Liver (tissue), 8 donors: ENCODE measurements at regions not wholly inside any gene's neighbourhood (a gene's known extent, or its start where the extent isn't known, plus 50 kb on each side); places are given as distances from the start of the nearest gene placed in this dataset.

Experiments
- DNase-seq: peaks from one replicate; pipeline ENCODE4 v3.0.0-alpha.2; 2017; ENCODE audit warnings: low spot score
- H3K27ac ChIP-seq, 2 donors: one replicate each; pipeline ENCODE4 v1.7.0; 2013; ENCODE audit warnings: inconsistent platforms in 2 of 2, low read length in 2 of 2, control low read depth in 1 of 2, low read depth in 1 of 2, mild to moderate bottlenecking in 1 of 2
- H3K27me3 ChIP-seq, 4 donors: one replicate each; pipeline versions ENCODE4 v1.6.1 to v1.7.0; 2013; ENCODE audit warnings: low read length in 3 of 4, inconsistent platforms in 1 of 4, mild to moderate bottlenecking in 1 of 4, moderate library complexity in 1 of 4; ENCODE audit not compliant: control insufficient read depth in 4 of 4, insufficient read depth in 4 of 4
- H3K36me3 ChIP-seq, 4 donors: one replicate each; pipeline versions ENCODE4 v1.6.1 to v1.7.0; 2013; ENCODE audit warnings: low read length in 3 of 4, mild to moderate bottlenecking in 3 of 4, low read depth in 1 of 4, moderate library complexity in 1 of 4; ENCODE audit not compliant: control insufficient read depth in 4 of 4, insufficient read depth in 3 of 4
- H3K4me1 ChIP-seq, 4 donors: one replicate each; pipeline versions ENCODE4 v1.6.1 to v1.7.0; 2013; ENCODE audit warnings: low read length in 3 of 4, mild to moderate bottlenecking in 3 of 4, moderate library complexity in 1 of 4; ENCODE audit not compliant: control insufficient read depth in 4 of 4, insufficient read depth in 4 of 4
- H3K4me3 ChIP-seq, 3 donors: one replicate each; pipeline versions ENCODE4 v1.6.1 to v1.7.0; 2013; ENCODE audit warnings: low read length in 3 of 3, control low read depth in 1 of 3, low read depth in 1 of 3, mild to moderate bottlenecking in 1 of 3
- H3K9ac ChIP-seq, 2 donors: one replicate each; pipeline ENCODE4 v1.7.0; 2013; ENCODE audit warnings: low read length in 2 of 2, mild to moderate bottlenecking in 2 of 2, moderate library complexity in 2 of 2, control low read depth in 1 of 2, low read depth in 1 of 2
- H3K9me3 ChIP-seq, 4 donors: one replicate each; pipeline versions ENCODE4 v1.6.1 to v1.7.0; 2013; ENCODE audit warnings: low read length in 3 of 4; ENCODE audit not compliant: control insufficient read depth in 4 of 4
- ATF3 ChIP-seq: IDR thresholded peaks from 2 replicates; pipeline ENCODE4 v1.6.1; 2016; ENCODE audit warnings: antibody characterized with exemption
- CTCF ChIP-seq: fragments of 150-350 bp; IDR thresholded peaks from 2 replicates; pipeline ENCODE4 v1.5.1; 2017; ENCODE audit warnings: improper control_type of control experiment, low read depth, low read length; ENCODE audit not compliant: missing input control
- EGR1 ChIP-seq, 2 donors: IDR thresholded peaks; 2 replicates each; pipeline ENCODE4 v1.6.1; 2016 to 2018; ENCODE audit warnings: antibody characterized with exemption in 2 of 2, low read depth in 2 of 2
- FOXA1 ChIP-seq: IDR thresholded peaks from 2 replicates; pipeline ENCODE4 v1.6.1; 2016; ENCODE audit warnings: antibody characterized with exemption
- FOXA2 ChIP-seq: IDR thresholded peaks from 2 replicates; pipeline ENCODE4 v1.6.1; 2016; ENCODE audit warnings: antibody characterized with exemption
- GABPA ChIP-seq, 2 donors: IDR thresholded peaks in 1 of 2; conservative IDR thresholded peaks in 1 of 2; 2 replicates each; pipeline ENCODE4 v1.6.1; 2016; ENCODE audit warnings: antibody characterized with exemption in 2 of 2, mild to moderate bottlenecking in 1 of 2, moderate library complexity in 1 of 2
- HNF4A ChIP-seq, 2 donors: conservative IDR thresholded peaks; 2 replicates each; pipeline ENCODE4 v1.6.1; 2016; ENCODE audit warnings: antibody characterized with exemption in 2 of 2, mild to moderate bottlenecking in 2 of 2
- HNF4G ChIP-seq: IDR thresholded peaks from 2 replicates; pipeline ENCODE4 v1.6.1; 2016; ENCODE audit warnings: antibody characterized with exemption
- JUND ChIP-seq, 2 donors: IDR thresholded peaks; 2 replicates each; pipeline ENCODE4 v1.6.1; 2016; ENCODE audit warnings: antibody characterized with exemption in 2 of 2
- NR2F2 ChIP-seq: IDR thresholded peaks from 2 replicates; pipeline ENCODE4 v1.6.1; 2016; ENCODE audit warnings: antibody characterized with exemption
- RAD21 ChIP-seq, 2 donors: IDR thresholded peaks; 2 replicates each; pipeline ENCODE4 v1.6.1; 2016; ENCODE audit warnings: antibody characterized with exemption in 2 of 2, mild to moderate bottlenecking in 2 of 2
- REST ChIP-seq: IDR thresholded peaks from 2 replicates; pipeline ENCODE4 v1.6.1; 2016; ENCODE audit warnings: antibody characterized with exemption, mild to moderate bottlenecking
- RXRA ChIP-seq, 2 donors: IDR thresholded peaks; 2 replicates each; pipeline ENCODE4 v1.6.1; 2017 to 2018; ENCODE audit warnings: antibody characterized with exemption in 2 of 2, mild to moderate bottlenecking in 1 of 2
- SP1 ChIP-seq: IDR thresholded peaks from 2 replicates; pipeline ENCODE4 v1.6.1; 2018; ENCODE audit warnings: antibody characterized with exemption, mild to moderate bottlenecking
- TAF1 ChIP-seq: conservative IDR thresholded peaks from 2 replicates; pipeline ENCODE4 v1.6.1; 2016; ENCODE audit warnings: antibody characterized with exemption, mild to moderate bottlenecking
- YY1 ChIP-seq: IDR thresholded peaks from 2 replicates; pipeline ENCODE4 v1.6.1; 2016; ENCODE audit warnings: antibody characterized with exemption, mild to moderate bottlenecking
- WGBS: extraction: QIAGEN DNeasy Blood & Tissue Kit; methylation state at CpG from one replicate; pipeline ENCODE4 v1.1.7; 2013; 5-methylcytosine and 5-hydroxymethylcytosine counted together
- TF ChIP-seq, protein P1 (sequence below): IDR thresholded peaks from 2 replicates; pipeline ENCODE4 v1.6.1; 2016; ENCODE audit warnings: antibody characterized with exemption
- TF ChIP-seq, protein P2 (sequence below): IDR thresholded peaks from 2 replicates; pipeline ENCODE4 v1.6.1; 2016; ENCODE audit warnings: antibody characterized with exemption
- donor health status: healthy.
- donor health status: healthy.
- donor health status: healthy.
- donor health status: healthy.
- donor health status: healthy.

DNA sequence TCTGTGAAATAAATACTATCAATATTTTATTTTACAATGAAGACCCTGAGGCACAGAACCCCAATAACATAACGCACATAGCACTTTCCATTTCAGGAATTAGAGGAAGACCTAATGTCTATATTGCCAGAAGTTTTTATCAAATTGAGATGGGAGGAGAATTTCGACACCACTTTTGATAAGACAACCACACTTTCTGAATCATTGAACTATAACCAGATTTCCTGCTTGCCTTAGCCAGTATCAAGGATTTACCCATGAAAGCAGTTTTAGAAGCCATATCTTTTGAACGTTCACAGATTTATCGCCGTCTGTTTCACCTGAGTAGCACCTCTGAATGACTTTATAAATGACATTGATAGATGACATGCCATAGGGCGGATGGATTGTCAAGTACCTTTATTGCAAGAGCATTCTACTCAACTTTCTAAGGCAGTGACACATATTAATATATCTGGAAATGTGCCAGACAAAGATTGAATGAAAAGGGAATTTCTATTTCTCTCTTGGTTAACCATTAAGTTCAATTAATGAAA is 768.4 kb downstream of the LTN1 start (continued):
- no peak for TF ChIP-seq REST

- WGBS = 85% methylated on average over 1 of the region's 1 CpG
- DNase-seq = no peak
- TF ChIP-seq, protein P1, sequence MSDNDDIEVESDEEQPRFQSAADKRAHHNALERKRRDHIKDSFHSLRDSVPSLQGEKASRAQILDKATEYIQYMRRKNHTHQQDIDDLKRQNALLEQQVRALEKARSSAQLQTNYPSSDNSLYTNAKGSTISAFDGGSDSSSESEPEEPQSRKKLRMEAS = no peak
- TF ChIP-seq HNF4G (no peak), TAF1 (no peak), RXRA (IDR thresholded peaks at IDR 0.05) (no peak), YY1 (no peak), REST (no peak), RAD21 (IDR thresholded peaks at IDR 0.05) (no peak), FOXA1 (no peak), FOXA2 (no peak), SP1 (no peak), NR2F2 (no peak), EGR1 (IDR thresholded peaks at IDR 0.05; ENCODE audit: low read depth in 2 of 2) (no peak), JUND (IDR thresholded peaks at IDR 0.05) (no peak), HNF4A (conservative IDR thresholded peaks at IDR 0.05) (no peak), ATF3 (no peak), CTCF (no peak), GABPA (IDR thresholded peaks at IDR 0.05 in 1 of 2, conservative IDR thresholded peaks at IDR 0.05 in 1 of 2) (no peak)
- TF ChIP-seq, protein P2, sequence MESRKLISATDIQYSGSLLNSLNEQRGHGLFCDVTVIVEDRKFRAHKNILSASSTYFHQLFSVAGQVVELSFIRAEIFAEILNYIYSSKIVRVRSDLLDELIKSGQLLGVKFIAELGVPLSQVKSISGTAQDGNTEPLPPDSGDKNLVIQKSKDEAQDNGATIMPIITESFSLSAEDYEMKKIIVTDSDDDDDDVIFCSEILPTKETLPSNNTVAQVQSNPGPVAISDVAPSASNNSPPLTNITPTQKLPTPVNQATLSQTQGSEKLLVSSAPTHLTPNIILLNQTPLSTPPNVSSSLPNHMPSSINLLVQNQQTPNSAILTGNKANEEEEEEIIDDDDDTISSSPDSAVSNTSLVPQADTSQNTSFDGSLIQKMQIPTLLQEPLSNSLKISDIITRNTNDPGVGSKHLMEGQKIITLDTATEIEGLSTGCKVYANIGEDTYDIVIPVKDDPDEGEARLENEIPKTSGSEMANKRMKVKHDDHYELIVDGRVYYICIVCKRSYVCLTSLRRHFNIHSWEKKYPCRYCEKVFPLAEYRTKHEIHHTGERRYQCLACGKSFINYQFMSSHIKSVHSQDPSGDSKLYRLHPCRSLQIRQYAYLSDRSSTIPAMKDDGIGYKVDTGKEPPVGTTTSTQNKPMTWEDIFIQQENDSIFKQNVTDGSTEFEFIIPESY = no peak
- Histone ChIP-seq H3K9me3 (no peaks in the 10 kb centered on the region), H3K4me3 (no peak overlapping the region), H3K4me1 (no peaks in the 10 kb centered on the region), H3K27ac (no peak overlapping the region), H3K9ac (no peak overlapping the region), H3K36me3 (no peaks in the 10 kb centered on the region), H3K27me3 (no peaks in the 10 kb centered on the region)
Observed at GRCh38 chr21:28221984-28222383, 770.7 kb downstream of the LTN1 start.
